ENCODE measurements at regions not wholly inside any gene's neighbourhood (a gene's known extent, or its start where the extent isn't known, plus 50 kb on each side); places are given as distances from the start of the nearest gene placed in this dataset.

- no TSS peak for BruUV-seq (replicated peaks)
- Histone ChIP-seq H3K9ac (replicated peaks; ENCODE audit: extremely low read depth, insufficient read depth, low read length) (no peak overlapping the region), H3K27me3 (ENCODE audit: control insufficient read depth in 2 of 2, insufficient read depth in 2 of 2, low read length in 2 of 2) (no peaks in the 10 kb centered on the region), H3K9me1 (replicated peaks; ENCODE audit: control insufficient read depth, extremely low read depth, insufficient read depth, low read length) (no peaks in the 10 kb centered on the region), H3K4me1 (ENCODE audit: control insufficient read depth, extremely low read depth, insufficient read depth, low read length) (peaks cover 3% of the 10 kb centered on the region), H3K4me2 (ENCODE audit: insufficient read depth, low read length) (no peak overlapping the region), H4K20me1 (replicated peaks; ENCODE audit: control insufficient read depth, extremely low read depth, insufficient read depth, low read length) (no peaks in the 10 kb centered on the region), H3K27ac (ENCODE audit: insufficient read depth, low read depth, low read length) (no peak overlapping the region), H3K36me3 (ENCODE audit: control insufficient read depth in 2 of 2, extremely low read depth in 1 of 2, insufficient read depth in 2 of 2, low read length in 2 of 2) (no peaks in the 10 kb centered on the region), H3K4me3 (replicated peaks in 1 of 3; ENCODE audit: insufficient read depth in 1 of 3, low read depth in 1 of 3, low read length in 3 of 3) (no peak overlapping the region), H2AFZ (ENCODE audit: low read depth, low read length) (no peak overlapping the region), H3K79me2 (ENCODE audit: control insufficient read depth, insufficient read depth, low read length) (no peaks in the 10 kb centered on the region), H3K9me3 (replicated peaks; ENCODE audit: control insufficient read depth, insufficient read depth, low read length) (no peaks in the 10 kb centered on the region)
- POLR2A ChIA-PET, result no interaction called here
- FAIRE-seq (no peak), DNase-seq (ENCODE audit: low read depth, low spot score) (no peak)
- TF ChIP-seq, protein P1, sequence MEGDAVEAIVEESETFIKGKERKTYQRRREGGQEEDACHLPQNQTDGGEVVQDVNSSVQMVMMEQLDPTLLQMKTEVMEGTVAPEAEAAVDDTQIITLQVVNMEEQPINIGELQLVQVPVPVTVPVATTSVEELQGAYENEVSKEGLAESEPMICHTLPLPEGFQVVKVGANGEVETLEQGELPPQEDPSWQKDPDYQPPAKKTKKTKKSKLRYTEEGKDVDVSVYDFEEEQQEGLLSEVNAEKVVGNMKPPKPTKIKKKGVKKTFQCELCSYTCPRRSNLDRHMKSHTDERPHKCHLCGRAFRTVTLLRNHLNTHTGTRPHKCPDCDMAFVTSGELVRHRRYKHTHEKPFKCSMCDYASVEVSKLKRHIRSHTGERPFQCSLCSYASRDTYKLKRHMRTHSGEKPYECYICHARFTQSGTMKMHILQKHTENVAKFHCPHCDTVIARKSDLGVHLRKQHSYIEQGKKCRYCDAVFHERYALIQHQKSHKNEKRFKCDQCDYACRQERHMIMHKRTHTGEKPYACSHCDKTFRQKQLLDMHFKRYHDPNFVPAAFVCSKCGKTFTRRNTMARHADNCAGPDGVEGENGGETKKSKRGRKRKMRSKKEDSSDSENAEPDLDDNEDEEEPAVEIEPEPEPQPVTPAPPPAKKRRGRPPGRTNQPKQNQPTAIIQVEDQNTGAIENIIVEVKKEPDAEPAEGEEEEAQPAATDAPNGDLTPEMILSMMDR (IDR thresholded peaks at IDR 0.05; ENCODE audit: extremely low read depth in 1 of 2, insufficient read depth in 1 of 2, low read depth in 1 of 2, low read length in 2 of 2), result no peak
- no peak for TF ChIP-seq POLR2A (IDR thresholded peaks at IDR 0.05; ENCODE audit: low read depth, low read length)
- TF ChIP-seq FOS (IDR thresholded peaks at IDR 0.05; ENCODE audit: borderline replicate concordance, insufficient read depth, low read length), result no peak
- TF ChIP-seq POLR2AphosphoS5 (IDR thresholded peaks at IDR 0.05; ENCODE audit: insufficient read depth, low read depth, low read length), result no peak
- no peak for TF ChIP-seq GATA2 (IDR thresholded peaks at IDR 0.05; ENCODE audit: insufficient read depth, insufficient read length, low read depth, low read length)
- TF ChIP-seq JUN (IDR thresholded peaks at IDR 0.05; ENCODE audit: borderline replicate concordance, insufficient read depth, insufficient read length, low read depth), result no peak
- TF ChIP-seq, protein P2, sequence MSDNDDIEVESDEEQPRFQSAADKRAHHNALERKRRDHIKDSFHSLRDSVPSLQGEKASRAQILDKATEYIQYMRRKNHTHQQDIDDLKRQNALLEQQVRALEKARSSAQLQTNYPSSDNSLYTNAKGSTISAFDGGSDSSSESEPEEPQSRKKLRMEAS (IDR thresholded peaks at IDR 0.05; ENCODE audit: insufficient read depth, insufficient read length), result no peak
- intact Hi-C loops (cut with micrococcal nuclease), result no loop called here
- dilution Hi-C loops (cut with MboI; ENCODE audit: extremely low pct_ligation_motif_present, low sequenced_read_pairs), result no loop called here
- CTCF ChIA-PET, result no interaction called here
Observed at GRCh38 chr2:150690261-150690660, 202.8 kb upstream of the RND3 start.

Measured in endothelial cell of umbilical vein (primary cell).